Tibial nerve (tissue), 4 donors: ENCODE measurements at regions not wholly inside any gene's neighbourhood (a gene's known extent, or its start where the extent isn't known, plus 50 kb on each side); places are given as distances from the start of the nearest gene placed in this dataset.

Experiments used
- CTCF ChIP-seq, 5 experiments: fragments of 200-600 bp in 3 of 5; fragments of 450-650 bp in 2 of 5; sonication (generic) in 3 of 5; IDR thresholded peaks; one replicate each; pipeline ENCODE4 v1.5.1; 2016 to 2019; ENCODE audit warnings: antibody characterized with exemption in 5 of 5, mild to moderate bottlenecking in 3 of 5, moderate library complexity in 2 of 5
- EP300 ChIP-seq, 2 donors: sonication (generic); formaldehyde crosslinking; IDR thresholded peaks; one replicate each; pipeline ENCODE4 v1.6.1; 2017; ENCODE audit warnings: antibody characterized with exemption in 2 of 2, mild to moderate bottlenecking in 1 of 2
- POLR2A ChIP-seq, 2 donors: fragments of 450-650 bp; IDR thresholded peaks; one replicate each; pipeline ENCODE4 v1.6.1; 2017; ENCODE audit warnings: antibody characterized with exemption in 2 of 2, mild to moderate bottlenecking in 2 of 2, moderate library complexity in 2 of 2

GRCh38 chrX:129000797-129001196, 522.5 kb downstream of the SMARCA1 start:
- TF ChIP-seq CTCF (IDR thresholded peaks at IDR 0.05) = no peak
- TF ChIP-seq POLR2A (IDR thresholded peaks at IDR 0.05) = no peak
- TF ChIP-seq EP300 (IDR thresholded peaks at IDR 0.05) = no peak
